SKM-1 (cell line): ENCODE measurements at regions not wholly inside any gene's neighbourhood (a gene's known extent, or its start where the extent isn't known, plus 50 kb on each side); places are given as distances from the start of the nearest gene placed in this dataset.

Experiments used
- DNase-seq: peaks from one replicate; lab custom pipeline; 2025; ENCODE audit not compliant: unreplicated experiment; lab: John Stamatoyannopoulos, UW

DNA sequence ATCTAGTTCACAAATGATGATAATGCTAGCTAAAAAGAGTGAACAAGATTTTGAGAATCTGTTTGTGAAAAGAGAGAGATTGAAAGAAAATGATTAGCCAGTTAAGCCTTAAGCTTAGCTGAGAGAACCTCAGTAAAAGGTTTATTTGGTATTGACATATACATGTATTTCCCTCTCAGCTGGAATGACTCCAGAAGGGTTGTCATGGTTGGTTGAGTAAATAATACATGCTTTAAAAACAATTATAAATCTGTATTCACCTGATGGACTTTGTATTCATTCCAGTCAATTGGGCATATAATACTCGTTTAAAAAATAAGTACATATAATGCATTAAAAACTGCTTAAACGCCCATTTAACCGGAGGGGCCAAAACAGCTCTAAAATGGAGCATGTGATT, 181.4 kb downstream of the GRB14 start:
- DNase-seq: no peak

DNA sequence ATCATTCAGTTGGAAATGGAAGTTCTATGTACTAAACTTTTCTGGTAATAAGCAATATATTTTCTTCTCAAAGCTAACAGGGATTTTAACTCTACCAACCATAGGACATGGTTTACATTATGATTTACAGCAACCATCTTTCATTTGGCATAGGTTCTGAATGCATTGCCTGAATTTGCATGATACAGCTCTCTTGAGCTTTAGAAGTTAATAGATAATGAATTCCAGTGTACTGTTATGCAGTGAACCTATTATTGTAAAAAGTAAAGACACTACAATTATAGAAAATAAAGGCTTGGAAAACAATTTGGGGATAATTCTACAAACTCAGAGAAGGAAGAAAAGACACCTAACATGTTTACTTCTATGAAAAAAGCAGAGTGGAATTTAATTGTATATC, 182.0 kb downstream of the GRB14 start:
- no peak for DNase-seq

DNA sequence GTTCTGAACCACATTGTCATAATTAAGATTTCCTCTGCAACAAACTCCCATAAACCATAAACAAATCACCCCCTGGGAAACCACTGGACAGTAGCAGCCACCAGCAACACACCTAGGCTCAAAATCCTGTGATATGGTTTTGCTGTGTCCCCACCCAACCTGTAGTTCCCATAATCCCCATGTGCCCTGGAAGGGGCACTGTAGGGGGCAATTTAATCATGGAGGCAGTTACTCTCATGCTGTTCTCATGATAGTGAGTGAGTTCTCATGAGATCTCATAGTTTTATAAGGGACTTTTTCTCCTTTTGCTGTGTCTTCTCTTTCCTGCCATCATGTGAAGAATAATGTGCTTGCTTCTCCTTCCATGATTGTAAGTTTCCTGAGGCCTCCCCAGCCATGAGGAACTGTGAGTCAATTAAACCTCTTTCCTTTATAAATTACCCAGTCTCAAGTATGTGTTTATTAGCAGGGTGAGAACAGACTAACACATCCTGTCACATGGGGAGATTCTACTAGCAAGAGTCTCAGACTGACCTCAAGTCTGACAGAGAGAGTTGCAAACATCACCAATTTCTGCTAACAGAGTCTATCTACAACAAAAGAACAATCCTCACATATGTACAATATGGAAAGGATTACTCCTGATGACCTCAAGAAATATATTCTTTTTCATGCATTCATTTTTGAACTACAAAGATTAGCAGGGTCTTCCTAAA, 182.6 kb downstream of the GRB14 start:
- no peak for DNase-seq

DNA sequence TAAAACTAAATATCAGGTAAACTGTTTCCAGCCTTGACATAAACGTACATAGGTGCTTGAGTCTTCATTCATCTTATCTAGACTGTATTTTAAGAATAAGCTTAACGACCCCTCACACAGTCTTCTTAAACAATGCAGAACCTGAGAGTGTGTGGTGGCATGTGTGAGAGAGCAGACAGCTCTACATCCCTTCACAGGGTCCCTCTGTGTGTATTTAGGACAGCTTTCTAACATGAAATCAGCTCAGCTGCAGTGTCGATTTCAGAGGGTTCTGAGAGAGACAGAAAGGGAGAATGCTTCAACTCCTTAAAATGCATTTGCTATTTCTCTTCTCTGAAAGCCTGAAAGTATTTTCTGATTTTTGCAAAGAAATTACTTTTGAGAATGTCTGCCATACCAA, 185.2 kb downstream of the GRB14 start:
- DNase-seq: no peak

DNA sequence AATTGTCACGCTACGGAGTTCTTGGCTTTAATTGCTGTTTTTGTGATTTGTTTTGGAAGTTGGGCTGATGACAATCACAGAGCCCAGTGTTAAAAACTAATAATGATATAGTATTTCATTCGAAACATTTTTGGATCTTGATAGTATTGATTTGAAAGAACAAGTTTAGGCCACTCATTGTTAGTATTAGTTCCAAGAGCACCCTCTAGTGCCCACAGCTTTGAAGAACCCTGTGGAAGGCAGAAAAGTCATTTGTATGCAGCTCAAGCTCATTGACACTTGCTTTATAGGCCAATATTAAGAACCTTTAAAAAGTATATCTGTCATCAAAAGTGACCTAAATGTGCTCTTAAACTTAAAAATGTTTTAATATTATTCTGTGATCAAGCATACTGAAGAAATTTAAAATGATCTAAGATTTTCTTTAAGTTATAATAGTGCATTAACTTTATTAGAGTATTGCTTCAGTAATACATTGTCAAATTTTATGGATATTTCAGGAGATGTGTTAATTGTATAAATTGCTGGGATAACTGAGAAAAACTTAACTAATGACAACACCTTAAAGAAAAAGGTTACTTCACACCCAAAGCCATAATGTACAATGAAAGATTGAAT, 191.0 kb downstream of the GRB14 start:
- DNase-seq: peak; percentile 29

DNA sequence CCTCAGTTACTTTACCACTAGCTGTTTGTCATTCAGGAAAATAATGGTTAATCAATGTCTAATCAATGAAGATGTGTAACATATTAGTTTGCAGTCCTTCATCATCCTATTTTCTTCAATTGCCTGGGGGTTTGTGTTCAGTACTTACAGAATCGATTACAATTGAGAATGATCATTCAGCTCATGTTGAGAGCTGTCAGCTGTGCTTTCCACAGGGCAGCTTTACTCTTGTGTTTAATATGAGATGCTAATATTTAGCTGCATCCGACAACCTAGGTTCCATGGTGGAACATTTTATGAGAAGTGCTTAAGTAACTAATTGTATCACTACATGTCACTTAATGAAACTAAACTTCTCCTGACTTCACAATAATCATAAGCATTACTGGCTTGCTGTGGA, 191.9 kb downstream of the GRB14 start:
- no peak for DNase-seq

DNA sequence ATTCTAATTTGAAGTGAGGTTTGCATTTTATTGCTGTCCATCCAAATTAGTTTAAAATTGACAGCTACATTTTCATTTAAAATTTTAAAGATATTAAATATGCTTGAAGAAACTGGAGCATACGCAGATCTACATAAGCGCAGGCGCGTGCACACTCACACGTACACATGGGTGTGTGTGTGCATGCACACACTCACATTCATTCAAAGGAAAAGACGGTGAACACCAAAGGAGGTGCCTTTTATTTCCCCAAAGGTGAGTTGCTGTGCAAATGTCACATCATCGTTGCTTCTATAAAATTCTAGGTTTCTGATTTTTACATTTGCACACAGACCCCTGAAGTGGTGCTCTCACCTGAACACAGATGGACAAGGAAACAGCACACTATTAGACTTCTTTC, 194.2 kb downstream of the GRB14 start:
- DNase-seq: no peak

DNA sequence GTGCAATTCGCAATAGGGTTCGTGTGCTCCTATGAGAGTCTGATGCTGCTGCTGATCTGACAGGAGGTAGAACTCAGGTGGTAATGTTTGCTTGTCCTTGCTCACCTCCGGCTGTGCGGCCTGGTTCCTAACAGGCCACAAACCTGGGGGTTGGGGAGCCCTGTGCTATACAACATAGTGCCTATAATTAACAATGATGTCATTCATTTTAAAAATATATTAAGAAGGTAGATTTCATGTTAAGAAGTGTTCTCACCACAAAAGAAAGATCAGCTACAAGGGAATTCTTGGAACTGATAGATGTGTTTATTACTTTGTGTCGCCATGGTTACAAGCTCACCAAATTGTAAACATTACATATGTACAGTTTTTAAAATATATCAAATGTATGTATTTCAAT, 200.5 kb downstream of the GRB14 start:
- no peak for DNase-seq

DNA sequence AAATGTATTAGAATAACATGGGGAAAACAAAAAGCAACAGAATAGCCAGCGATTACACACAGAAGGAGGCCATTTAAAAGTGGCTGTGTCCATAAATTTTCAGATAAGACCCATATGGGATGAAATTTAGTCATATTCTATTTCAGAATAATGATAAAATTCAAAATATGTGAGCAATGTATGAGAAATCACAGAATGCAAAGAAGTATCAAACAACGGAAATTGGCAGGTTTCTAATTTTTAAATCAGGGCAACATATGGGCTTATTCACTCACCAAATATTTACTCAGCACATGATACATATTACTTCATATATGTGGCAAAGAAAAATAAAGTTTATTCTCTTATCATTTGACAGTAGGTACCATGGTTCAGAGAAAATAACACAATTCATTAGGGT, 208.5 kb downstream of the GRB14 start:
- no peak for DNase-seq

DNA sequence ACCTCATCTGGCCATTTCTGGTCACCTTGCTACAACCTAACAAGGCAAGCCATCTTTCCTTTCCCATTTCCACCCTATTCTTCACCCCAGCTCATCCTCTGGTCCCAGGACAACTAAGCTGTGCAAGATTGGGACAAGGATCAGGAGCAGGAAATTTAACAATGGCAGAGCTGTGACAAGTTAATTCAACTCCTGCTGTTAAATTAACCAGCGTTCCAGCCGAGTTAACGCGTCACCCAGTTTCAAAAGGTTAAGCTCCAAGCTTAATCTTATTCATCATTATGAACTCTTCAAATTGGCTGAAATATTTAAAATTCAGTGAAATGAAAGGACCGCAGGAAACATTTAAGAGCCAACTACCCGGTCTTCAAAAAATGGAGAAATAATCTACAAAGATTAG, 231.9 kb downstream of the GRB14 start:
- no peak for DNase-seq

DNA sequence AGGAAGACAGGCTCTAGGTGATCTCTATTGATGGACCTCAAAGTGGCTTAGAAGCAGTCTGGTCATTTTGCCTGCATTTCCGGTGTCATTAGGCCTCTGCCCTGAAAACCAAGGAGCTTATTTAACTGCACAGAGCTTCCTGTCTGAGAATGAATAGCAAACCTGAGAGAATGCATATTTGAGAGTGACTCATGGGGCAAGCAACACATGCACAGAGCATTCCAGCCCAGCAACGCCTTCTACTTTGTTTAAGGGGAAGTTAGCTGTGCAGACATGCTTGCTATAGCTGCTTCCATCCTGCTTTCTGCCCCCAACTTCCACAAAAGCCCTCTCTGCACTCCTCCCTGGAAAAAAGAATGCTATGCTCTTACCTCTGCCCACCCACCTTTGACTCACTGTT, 232.8 kb downstream of the GRB14 start:
- no peak for DNase-seq

DNA sequence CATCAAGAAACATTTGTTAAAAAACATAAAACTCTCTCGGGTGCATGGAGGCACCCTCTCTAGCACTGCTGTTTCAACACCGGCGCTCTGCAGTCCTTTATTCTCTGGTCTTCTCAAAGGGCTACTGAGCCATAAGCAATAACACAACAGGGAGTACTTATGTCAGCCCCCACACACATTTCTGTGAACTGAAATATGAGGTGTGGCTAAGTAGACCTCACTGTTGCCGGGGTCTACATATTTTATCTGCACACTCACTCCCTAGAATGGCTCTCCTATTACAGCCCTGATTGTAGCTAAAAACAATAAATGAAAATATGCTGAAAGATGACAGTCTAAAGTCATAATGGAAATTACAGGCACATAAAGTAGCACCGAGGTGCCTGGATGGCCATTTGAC, 235.1 kb downstream of the GRB14 start:
- no peak for DNase-seq

DNA sequence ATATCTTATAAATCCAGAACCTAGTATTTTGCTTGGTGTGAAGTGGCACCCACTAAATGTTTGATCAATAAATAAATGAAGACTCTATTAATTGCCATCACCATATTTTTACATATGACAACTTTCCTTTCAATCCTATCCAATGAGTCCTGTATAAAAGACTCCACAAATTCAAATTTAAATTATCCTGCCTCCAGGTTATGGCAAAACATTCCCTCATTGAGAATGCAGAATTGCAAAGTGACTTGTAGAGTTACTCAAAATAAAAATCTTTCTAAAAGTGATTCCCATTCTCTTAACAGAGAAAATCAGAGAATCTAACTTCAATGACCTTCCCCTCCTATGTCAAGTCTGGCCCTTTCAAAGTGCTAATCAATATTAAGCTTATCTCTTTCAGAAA, 236.8 kb downstream of the GRB14 start:
- no peak for DNase-seq

DNA sequence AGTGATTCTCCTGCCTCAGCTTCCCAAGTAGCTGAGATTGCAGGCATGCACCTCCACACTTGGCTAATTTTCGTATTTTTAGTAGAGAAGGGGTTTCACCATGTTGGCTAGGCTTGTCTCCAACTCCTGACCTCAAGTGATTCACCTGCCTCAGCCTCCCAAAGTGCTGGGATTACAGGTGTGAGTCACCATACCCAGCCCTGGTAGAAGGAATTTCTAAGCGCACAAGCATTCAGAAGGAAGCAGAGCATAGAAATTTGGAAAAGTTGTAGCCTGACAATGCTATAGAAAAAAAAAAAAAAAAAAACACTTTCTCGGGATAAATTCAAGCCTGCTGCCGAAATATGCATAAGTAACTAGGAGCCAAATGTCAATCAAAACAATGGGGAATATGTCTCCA, 249.4 kb downstream of the GRB14 start:
- DNase-seq: no peak

DNA sequence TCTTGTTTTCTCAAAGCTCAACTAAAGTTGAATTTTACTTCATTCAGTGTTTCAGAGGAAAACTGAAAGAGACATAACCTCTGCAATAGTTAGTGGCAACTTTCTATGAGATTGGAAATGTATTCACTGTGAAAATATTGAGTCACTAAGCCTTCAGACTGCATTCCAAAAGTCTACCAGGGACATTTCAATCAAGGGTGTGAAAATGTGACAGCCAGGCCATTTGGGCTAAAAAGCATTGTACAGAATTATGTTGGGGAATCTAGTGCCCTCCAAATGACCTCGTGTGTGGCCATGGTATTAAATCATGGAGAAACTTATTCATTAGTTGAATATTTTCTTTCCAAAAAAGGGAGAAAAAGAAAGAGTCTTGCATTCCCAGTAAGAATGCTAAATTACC, 251.9 kb downstream of the GRB14 start:
- DNase-seq: no peak

DNA sequence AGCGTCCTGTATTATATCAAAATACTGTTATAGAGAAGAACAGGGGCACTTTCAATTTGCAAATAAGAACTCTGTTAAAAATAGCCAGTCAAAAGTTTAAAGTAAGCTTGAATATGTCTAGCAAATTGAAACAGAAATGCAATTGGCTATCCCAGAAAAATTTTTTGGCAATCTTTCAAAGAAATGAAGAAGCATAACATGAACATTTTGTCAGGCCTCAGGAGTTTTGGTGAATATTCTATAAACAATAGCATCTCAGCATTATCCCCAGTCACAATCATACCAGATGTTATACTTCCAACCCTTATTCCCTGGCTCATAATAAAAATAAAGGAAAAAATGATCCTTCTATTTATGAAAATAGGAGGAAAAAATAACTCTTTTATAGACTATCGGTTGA, 252.4 kb downstream of the GRB14 start:
- no peak for DNase-seq

DNA sequence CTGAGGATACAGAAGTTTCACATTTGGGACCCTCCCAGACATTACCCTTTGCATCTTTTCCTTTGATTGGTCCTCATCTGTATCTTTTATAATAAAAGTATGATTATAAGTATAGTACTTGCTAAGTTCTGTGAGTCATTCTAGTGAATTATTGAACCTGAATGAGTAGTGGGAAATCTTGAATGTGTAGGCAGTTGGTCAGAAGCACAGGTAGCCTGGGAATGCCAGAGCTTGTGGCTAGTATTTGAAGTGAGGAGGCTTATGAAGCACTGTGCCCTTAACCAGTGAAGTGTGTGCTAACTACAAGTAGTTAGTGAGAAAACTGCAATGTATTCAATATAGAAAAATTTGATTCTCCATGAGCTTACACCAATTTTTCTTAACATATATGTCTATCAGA, 257.6 kb downstream of the GRB14 start:
- DNase-seq: no peak

DNA sequence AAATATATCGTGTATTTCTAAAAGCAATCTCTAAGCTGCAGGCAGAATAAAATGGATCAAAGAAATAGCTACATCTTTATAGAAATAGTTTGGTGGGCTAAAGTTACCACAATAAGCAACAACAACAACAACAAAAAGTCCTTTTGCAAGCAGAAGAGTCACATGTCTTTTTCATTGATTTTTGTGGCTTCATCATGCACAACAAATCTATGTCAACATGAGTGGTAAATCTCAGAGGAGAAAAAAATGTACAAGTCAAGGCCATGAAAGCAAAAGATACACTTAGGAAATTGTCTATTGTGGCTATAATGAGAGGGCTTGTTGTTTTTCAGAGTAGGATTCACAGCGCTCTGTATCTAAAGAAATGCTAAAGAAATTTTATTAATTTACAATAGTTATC, 269.7 kb downstream of the GRB14 start:
- DNase-seq: no peak

DNA sequence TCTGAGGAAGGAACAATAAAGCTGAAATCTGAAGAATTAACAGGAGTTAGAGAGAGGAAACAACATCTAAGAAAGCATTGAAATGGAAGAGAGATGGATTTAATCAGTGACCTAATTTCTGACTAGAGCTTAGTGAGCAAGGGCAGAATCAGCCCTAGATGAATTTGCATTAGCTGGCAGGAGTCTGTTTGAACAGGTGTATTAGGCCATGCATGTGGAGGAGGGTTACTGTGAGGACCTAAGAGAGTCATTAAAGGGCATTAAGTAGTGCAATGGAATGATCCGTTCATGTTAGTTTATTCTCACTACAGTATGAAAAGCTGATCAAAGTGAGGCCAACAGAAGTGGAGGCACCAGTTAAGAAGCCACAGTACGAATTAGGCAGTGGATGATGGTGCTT, 285.3 kb downstream of the GRB14 start:
- no peak for DNase-seq

DNA sequence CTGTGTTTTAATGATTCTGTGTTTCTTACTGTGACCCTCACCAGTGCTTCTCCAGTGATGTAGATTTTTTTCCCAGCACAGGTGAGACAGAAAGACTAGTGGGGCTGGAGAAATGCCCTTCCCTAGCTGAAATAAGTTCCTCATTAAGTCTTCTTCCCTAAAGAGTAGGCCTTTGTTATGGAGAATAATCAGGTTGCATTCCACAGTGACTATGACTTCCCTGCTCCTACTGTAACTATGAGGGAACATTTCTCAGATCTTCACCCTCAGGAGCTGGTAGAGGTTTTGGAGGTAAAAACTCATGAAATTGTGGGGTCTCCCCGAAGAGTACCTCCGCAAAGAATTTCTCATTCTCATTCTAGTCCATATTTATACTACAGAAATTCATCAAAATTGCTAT, 286.2 kb downstream of the GRB14 start:
- no peak for DNase-seq

DNA sequence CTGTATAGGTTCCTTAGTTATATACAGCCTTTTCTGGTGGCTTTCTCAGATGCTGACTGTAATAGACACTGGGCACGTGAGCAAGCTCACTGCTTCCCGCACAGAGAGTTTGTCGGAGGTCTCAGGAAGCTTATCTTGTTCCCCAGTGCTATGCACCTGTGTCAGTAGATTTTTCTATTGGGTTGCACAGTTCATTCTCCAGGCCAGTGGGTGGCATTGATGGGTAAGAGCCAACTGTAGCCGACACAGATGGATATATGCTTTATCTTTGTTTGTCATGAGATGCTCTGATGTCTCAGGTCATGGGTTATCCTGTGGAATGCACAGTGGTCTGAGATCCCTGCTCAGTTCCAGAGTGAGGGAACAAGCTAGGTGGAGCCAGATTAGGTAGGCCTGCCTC, 293.0 kb downstream of the GRB14 start:
- no peak for DNase-seq

DNA sequence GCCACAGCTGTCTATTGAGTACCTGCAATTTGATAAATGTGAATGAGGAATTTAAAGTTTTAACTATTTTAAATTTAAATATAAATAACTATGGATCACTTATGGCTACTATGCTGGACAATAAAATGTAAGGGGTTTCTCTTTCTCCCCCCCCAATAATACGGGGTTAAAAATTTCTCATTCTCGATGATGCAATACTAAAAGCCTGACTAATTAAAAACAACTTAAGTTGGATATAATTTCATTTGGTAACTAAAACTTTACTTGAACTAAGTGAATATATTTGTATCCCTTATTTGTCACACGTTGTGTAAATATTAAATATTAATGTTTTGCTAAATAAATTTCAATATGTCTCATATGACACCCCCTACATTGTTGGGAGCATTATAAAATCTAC, 297.3 kb downstream of the GRB14 start:
- DNase-seq: no peak

DNA sequence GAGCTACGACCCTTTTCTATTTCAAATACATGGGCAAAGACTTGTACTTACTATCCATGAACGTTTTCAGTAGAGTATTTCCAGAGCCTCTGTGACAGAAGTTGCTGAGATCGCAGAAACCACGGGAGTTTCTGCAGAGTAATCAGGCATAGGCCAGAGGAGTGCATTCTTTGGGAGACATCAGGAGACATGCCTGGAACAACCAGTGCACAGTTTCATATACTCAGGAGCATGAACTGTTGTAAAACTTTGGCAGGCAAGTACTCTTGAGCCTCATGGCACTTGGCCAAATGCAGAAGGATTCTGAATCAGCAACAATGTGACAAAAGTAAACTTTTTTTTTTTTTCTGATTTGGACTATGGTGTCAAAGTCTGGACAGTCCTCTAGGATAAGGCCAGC, 307.1 kb downstream of the GRB14 start:
- no peak for DNase-seq
